ENCODE measurements at regions not wholly inside any gene's neighbourhood (a gene's known extent, or its start where the extent isn't known, plus 50 kb on each side); places are given as distances from the start of the nearest gene placed in this dataset.

- TF ChIP-seq ZSCAN23 (tag by site-specific recombination; IDR thresholded peaks at IDR 0.05) (no peak), ZNF549 (tag by site-specific recombination; IDR thresholded peaks at IDR 0.05) (no peak)
Measured at GRCh38 chr12:107340898-107341297, 247.5 kb upstream of the CRY1 start (continued).

GRCh38 chr12:107344035-107344808, 250.9 kb upstream of the CRY1 start:
- H3K4me3 ChIP-seq (ENCODE audit: low read depth, low read length): no peak overlapping the region
- ChIA-PET CTCF (interaction anchor here (0.8 to 1.2 kb wide), 3 partner anchors 13 to 61 kb away, joined by 3 to 4 read pairs (median 3); no protein-coding TSS in a partner anchor), POLR2A (interaction anchor here (1.2 kb wide), 1 partner anchor 15 kb away, joined by 5 read pairs; no protein-coding TSS in a partner anchor)
- no peaks in the 10 kb centered on the region for H3K36me3 ChIP-seq (ENCODE audit: control insufficient read depth in 2 of 2, insufficient read depth in 1 of 2, low read length in 2 of 2)
- no peak overlapping the region for H3K27ac ChIP-seq (ENCODE audit: extremely low read depth, low read depth, low read length)
- TF ChIP-seq ZNF629 (tag by site-specific recombination; IDR thresholded peaks at IDR 0.05) (0 out of 2 replicates have a peak, but pooled peaks have one; percentile 22), GLIS1 (tag by site-specific recombination; IDR thresholded peaks at IDR 0.05) (peak; percentile 53)
- TF ChIP-seq, protein P1, sequence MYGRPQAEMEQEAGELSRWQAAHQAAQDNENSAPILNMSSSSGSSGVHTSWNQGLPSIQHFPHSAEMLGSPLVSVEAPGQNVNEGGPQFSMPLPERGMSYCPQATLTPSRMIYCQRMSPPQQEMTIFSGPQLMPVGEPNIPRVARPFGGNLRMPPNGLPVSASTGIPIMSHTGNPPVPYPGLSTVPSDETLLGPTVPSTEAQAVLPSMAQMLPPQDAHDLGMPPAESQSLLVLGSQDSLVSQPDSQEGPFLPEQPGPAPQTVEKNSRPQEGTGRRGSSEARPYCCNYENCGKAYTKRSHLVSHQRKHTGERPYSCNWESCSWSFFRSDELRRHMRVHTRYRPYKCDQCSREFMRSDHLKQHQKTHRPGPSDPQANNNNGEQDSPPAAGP (tag by site-specific recombination; IDR thresholded peaks at IDR 0.05): no peak
- TF ChIP-seq, protein P2, sequence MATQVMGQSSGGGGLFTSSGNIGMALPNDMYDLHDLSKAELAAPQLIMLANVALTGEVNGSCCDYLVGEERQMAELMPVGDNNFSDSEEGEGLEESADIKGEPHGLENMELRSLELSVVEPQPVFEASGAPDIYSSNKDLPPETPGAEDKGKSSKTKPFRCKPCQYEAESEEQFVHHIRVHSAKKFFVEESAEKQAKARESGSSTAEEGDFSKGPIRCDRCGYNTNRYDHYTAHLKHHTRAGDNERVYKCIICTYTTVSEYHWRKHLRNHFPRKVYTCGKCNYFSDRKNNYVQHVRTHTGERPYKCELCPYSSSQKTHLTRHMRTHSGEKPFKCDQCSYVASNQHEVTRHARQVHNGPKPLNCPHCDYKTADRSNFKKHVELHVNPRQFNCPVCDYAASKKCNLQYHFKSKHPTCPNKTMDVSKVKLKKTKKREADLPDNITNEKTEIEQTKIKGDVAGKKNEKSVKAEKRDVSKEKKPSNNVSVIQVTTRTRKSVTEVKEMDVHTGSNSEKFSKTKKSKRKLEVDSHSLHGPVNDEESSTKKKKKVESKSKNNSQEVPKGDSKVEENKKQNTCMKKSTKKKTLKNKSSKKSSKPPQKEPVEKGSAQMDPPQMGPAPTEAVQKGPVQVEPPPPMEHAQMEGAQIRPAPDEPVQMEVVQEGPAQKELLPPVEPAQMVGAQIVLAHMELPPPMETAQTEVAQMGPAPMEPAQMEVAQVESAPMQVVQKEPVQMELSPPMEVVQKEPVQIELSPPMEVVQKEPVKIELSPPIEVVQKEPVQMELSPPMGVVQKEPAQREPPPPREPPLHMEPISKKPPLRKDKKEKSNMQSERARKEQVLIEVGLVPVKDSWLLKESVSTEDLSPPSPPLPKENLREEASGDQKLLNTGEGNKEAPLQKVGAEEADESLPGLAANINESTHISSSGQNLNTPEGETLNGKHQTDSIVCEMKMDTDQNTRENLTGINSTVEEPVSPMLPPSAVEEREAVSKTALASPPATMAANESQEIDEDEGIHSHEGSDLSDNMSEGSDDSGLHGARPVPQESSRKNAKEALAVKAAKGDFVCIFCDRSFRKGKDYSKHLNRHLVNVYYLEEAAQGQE (tag by site-specific recombination; IDR thresholded peaks at IDR 0.05): no peak
- H3K9me3 ChIP-seq (ENCODE audit: control insufficient read depth, insufficient read depth, low read depth, low read length): no peaks in the 10 kb centered on the region
- H3K4me1 ChIP-seq (ENCODE audit: control insufficient read depth, insufficient read depth, low read length): 0 out of 2 replicates have a peak, but pooled peaks cover 3% of the 10 kb centered on the region

- CTCF ChIA-PET: interaction anchor here (0.6 kb wide), 1 partner anchor 36 kb away, joined by 4 read pairs; no protein-coding TSS in a partner anchor
- Histone ChIP-seq H3K36me3 (ENCODE audit: control insufficient read depth in 2 of 2, insufficient read depth in 1 of 2, low read length in 2 of 2) (no peaks in the 10 kb centered on the region), H3K9me3 (ENCODE audit: control insufficient read depth, insufficient read depth, low read depth, low read length) (no peaks in the 10 kb centered on the region), H3K27ac (ENCODE audit: extremely low read depth, low read depth, low read length) (no peak overlapping the region), H3K4me3 (ENCODE audit: low read depth, low read length) (no peak overlapping the region), H3K4me1 (ENCODE audit: control insufficient read depth, insufficient read depth, low read length) (0 out of 2 replicates have a peak, but pooled peaks cover 3% of the 10 kb centered on the region)
- POLR2A ChIA-PET: no interaction called here
- TF ChIP-seq, protein P3, sequence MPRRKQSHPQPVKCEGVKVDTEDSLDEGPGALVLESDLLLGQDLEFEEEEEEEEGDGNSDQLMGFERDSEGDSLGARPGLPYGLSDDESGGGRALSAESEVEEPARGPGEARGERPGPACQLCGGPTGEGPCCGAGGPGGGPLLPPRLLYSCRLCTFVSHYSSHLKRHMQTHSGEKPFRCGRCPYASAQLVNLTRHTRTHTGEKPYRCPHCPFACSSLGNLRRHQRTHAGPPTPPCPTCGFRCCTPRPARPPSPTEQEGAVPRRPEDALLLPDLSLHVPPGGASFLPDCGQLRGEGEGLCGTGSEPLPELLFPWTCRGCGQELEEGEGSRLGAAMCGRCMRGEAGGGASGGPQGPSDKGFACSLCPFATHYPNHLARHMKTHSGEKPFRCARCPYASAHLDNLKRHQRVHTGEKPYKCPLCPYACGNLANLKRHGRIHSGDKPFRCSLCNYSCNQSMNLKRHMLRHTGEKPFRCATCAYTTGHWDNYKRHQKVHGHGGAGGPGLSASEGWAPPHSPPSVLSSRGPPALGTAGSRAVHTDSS (tag by site-specific recombination; IDR thresholded peaks at IDR 0.05): no peak
- TF ChIP-seq, protein P4, sequence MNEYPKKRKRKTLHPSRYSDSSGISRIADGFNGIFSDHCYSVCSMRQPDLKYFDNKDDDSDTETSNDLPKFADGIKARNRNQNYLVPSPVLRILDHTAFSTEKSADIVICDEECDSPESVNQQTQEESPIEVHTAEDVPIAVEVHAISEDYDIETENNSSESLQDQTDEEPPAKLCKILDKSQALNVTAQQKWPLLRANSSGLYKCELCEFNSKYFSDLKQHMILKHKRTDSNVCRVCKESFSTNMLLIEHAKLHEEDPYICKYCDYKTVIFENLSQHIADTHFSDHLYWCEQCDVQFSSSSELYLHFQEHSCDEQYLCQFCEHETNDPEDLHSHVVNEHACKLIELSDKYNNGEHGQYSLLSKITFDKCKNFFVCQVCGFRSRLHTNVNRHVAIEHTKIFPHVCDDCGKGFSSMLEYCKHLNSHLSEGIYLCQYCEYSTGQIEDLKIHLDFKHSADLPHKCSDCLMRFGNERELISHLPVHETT (tag by site-specific recombination; IDR thresholded peaks at IDR 0.05): no peak
- TF ChIP-seq ZNF157 (tag by site-specific recombination; IDR thresholded peaks at IDR 0.05) (no peak), WT1 (tag by site-specific recombination; IDR thresholded peaks at IDR 0.05) (no peak), ZNF292 (tag by site-specific recombination; IDR thresholded peaks at IDR 0.05; ENCODE audit: borderline replicate concordance, low read depth) (no peak), ZNF174 (tag by site-specific recombination; IDR thresholded peaks at IDR 0.05) (no peak), MEIS1 (CRISPR knock-in tag; IDR thresholded peaks at IDR 0.05; ENCODE audit: borderline replicate concordance) (no peak), ZNF280D (tag by site-specific recombination; IDR thresholded peaks at IDR 0.05) (no peak), SCRT2 (tag by site-specific recombination; IDR thresholded peaks at IDR 0.05) (no peak)
- TF ChIP-seq, protein P5, sequence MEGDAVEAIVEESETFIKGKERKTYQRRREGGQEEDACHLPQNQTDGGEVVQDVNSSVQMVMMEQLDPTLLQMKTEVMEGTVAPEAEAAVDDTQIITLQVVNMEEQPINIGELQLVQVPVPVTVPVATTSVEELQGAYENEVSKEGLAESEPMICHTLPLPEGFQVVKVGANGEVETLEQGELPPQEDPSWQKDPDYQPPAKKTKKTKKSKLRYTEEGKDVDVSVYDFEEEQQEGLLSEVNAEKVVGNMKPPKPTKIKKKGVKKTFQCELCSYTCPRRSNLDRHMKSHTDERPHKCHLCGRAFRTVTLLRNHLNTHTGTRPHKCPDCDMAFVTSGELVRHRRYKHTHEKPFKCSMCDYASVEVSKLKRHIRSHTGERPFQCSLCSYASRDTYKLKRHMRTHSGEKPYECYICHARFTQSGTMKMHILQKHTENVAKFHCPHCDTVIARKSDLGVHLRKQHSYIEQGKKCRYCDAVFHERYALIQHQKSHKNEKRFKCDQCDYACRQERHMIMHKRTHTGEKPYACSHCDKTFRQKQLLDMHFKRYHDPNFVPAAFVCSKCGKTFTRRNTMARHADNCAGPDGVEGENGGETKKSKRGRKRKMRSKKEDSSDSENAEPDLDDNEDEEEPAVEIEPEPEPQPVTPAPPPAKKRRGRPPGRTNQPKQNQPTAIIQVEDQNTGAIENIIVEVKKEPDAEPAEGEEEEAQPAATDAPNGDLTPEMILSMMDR (tag by site-specific recombination; IDR thresholded peaks at IDR 0.05): no peak
- TF ChIP-seq, protein P6, sequence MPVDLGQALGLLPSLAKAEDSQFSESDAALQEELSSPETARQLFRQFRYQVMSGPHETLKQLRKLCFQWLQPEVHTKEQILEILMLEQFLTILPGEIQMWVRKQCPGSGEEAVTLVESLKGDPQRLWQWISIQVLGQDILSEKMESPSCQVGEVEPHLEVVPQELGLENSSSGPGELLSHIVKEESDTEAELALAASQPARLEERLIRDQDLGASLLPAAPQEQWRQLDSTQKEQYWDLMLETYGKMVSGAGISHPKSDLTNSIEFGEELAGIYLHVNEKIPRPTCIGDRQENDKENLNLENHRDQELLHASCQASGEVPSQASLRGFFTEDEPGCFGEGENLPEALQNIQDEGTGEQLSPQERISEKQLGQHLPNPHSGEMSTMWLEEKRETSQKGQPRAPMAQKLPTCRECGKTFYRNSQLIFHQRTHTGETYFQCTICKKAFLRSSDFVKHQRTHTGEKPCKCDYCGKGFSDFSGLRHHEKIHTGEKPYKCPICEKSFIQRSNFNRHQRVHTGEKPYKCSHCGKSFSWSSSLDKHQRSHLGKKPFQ (tag by site-specific recombination; IDR thresholded peaks at IDR 0.05): no peak
Measured at GRCh38 chr12:107347261-107347660, 253.9 kb upstream of the CRY1 start.
